Ishikawa (cell line): ENCODE measurements at regions not wholly inside any gene's neighbourhood (a gene's known extent, or its start where the extent isn't known, plus 50 kb on each side); places are given as distances from the start of the nearest gene placed in this dataset.

Experiments
- CEBPB ChIP-seq: IDR thresholded peaks from 2 replicates; pipeline ENCODE4 v1.6.1; 2012
- CREB1 ChIP-seq: IDR thresholded peaks from 2 replicates; pipeline ENCODE4 v1.6.1; 2012; ENCODE audit warnings: low read depth
- EGR1 ChIP-seq: IDR thresholded peaks from 2 replicates; pipeline ENCODE4 v1.6.1; 2012
- EP300 ChIP-seq: IDR thresholded peaks from 2 replicates; pipeline ENCODE4 v1.6.1; 2012; ENCODE audit warnings: borderline replicate concordance
- FOXM1 ChIP-seq: IDR thresholded peaks from 2 replicates; pipeline ENCODE4 v1.6.1; 2012; ENCODE audit warnings: low read depth, borderline replicate concordance
- NFIC ChIP-seq: IDR thresholded peaks from 2 replicates; pipeline ENCODE4 v1.6.1; 2012
- RAD21 ChIP-seq: IDR thresholded peaks from 2 replicates; pipeline ENCODE4 v1.6.1; 2012; ENCODE audit warnings: low read depth
- REST ChIP-seq: IDR thresholded peaks from 2 replicates; pipeline ENCODE4 v1.6.1; 2012; ENCODE audit warnings: low read depth, mild to moderate bottlenecking
- TAF1 ChIP-seq: IDR thresholded peaks from 2 replicates; pipeline ENCODE4 v1.6.1; 2012; ENCODE audit warnings: low read depth, mild to moderate bottlenecking
- TCF12 ChIP-seq: IDR thresholded peaks from 2 replicates; pipeline ENCODE4 v1.6.1; 2012; ENCODE audit warnings: low read depth
- TEAD4 ChIP-seq: IDR thresholded peaks from 2 replicates; pipeline ENCODE4 v1.6.1; 2012
- USF1 ChIP-seq: IDR thresholded peaks from 2 replicates; pipeline ENCODE4 v1.6.1; 2012
- YY1 ChIP-seq: IDR thresholded peaks from 2 replicates; pipeline ENCODE4 v1.6.1; 2012; ENCODE audit warnings: low read depth
- ZBTB7A ChIP-seq: IDR thresholded peaks from 2 replicates; pipeline ENCODE4 v1.6.1; 2012; ENCODE audit warnings: low read depth
- TF ChIP-seq, protein P1 (sequence below): IDR thresholded peaks from 2 replicates; pipeline ENCODE4 v1.6.1; 2012

DNA sequence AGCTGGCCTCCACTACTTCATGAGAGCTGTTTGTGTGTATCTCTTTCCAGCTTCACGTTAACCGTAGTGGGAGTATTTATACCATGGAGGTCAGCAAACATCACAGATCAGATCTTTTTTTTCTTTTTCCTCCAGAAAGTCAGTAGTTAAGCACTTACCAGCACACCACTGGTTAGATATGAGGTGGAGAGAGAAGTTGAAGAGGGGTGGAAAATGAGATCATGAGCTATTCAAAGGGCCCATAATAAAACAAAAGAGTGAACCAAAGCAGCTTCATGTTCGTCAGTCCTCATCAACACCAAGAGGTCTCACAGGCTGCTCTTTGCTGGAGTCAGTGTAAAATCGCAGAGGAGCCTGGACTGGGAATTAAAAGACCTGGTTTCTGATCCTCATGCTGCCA lies 125.1 kb upstream of the SGK1 start:
- TF ChIP-seq, protein P1, sequence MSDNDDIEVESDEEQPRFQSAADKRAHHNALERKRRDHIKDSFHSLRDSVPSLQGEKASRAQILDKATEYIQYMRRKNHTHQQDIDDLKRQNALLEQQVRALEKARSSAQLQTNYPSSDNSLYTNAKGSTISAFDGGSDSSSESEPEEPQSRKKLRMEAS, result no peak
- TF ChIP-seq ZBTB7A, result no peak
- TF ChIP-seq YY1, result no peak
- TF ChIP-seq TAF1, result no peak
- TF ChIP-seq CEBPB, result no peak
- TF ChIP-seq RAD21, result no peak
- no peak for TF ChIP-seq REST
- no peak for TF ChIP-seq USF1
- no peak for TF ChIP-seq EP300
- TF ChIP-seq TEAD4, result no peak
- no peak for TF ChIP-seq NFIC
- no peak for TF ChIP-seq TCF12
- TF ChIP-seq CREB1, result no peak
- no peak for TF ChIP-seq EGR1
- TF ChIP-seq FOXM1, result no peak

DNA sequence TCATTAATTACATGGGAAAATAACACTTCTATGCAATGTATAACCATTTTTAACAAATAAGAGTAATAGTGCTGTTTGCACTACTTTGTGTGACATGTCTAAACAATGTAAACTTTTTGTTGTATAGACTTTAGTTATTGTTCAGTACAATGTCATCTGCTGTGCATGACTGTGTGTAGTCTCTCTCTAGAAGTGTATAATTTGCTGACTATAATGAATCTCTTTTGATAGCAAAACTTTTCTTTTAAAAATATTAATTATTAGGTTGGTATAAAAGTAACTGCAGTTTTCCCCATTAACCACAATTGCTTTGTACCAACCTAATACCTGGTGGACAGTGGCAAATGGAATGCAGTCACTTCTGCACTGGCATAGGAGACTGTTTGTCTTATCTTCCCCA lies 124.2 kb upstream of the SGK1 start:
- TF ChIP-seq NFIC (no peak), USF1 (no peak), RAD21 (no peak), REST (no peak), FOXM1 (no peak), ZBTB7A (no peak), EP300 (no peak), YY1 (no peak), TCF12 (no peak), TEAD4 (no peak)
- TF ChIP-seq, protein P1, result no peak

GRCh38 chr6:134438837-134439236 lies 120.9 kb upstream of the SGK1 start:
- TF ChIP-seq REST (no peak), EGR1 (no peak), RAD21 (no peak), CEBPB (no peak), TEAD4 (no peak), NFIC (no peak), CREB1 (no peak), ZBTB7A (no peak), TCF12 (no peak), USF1 (no peak), TAF1 (no peak), EP300 (no peak)
- TF ChIP-seq, protein P1, result no peak

DNA sequence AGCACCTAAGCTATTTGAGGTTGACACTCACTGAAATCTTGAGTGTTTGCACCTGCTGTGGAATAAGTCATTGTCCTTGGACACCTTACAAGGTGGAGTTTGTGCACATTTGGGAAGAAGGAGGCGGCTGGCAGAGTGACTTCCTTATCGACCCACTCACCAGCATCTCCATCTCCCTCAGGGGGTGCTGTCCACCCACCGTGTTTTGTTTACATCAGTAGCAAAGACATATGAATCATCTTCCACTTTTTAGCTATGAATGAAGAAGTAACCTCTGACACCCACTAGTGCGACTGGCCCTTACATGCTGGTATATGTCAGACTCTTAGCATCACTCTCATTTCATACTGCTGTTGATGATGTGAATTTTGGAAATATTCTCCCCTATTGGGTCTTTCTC lies 119.5 kb upstream of the SGK1 start:
- TF ChIP-seq USF1 (no peak), ZBTB7A (no peak), EP300 (no peak), TCF12 (no peak)
